RWPE1 (cell line): ENCODE measurements at regions not wholly inside any gene's neighbourhood (a gene's known extent, or its start where the extent isn't known, plus 50 kb on each side); places are given as distances from the start of the nearest gene placed in this dataset.

Experiments
- CTCF ChIA-PET: fragments of 350-600 bp; sonication (Branson Sonifier 250); formaldehyde crosslinking; extraction: SDS; loops from one replicate; lab custom pipeline; 2021; lab: Yijun Ruan, JAX
- POLR2A ChIA-PET: fragments of 400-600 bp; formaldehyde crosslinking; extraction: SDS; loops from one replicate; lab custom pipeline; 2020; ENCODE audit warnings: antibody characterized with exemption; ENCODE audit not compliant: low non-redundant PET; lab: Yijun Ruan, JAX
- DNase-seq: peaks from one replicate; pipeline ENCODE4 v3.0.0; 2012; ENCODE audit warnings: low spot score
- H3K27ac ChIP-seq: fragments of 450-650 bp; 2 replicates; pipeline ENCODE4 v1.5.1; 2017
- CTCF ChIP-seq: fragments of 450-650 bp; conservative IDR thresholded peaks from 2 replicates; pipeline ENCODE4 v1.5.1; 2017; ENCODE audit warnings: low read depth, mild to moderate bottlenecking

DNA sequence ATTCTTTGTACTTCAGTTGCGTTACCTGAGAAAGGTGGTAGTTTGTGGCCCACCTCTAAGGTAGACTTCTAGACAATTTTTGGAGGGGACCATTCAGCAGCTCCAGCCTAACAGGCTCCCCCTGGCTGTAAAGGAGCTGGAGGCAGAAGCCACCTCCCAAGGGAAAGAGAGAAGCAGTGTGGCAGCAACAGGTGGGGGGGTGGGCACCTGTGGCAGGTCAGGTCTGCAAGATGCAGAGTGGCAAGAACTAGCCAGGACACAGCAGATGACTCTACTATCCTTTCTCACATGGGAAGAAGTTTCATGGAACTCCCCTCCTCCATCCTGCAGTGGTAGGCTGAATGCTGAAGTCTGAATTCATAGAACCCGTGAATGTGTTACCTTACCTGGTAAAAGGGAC, 148.3 kb upstream of the DTNBP1 start:
- ChIA-PET CTCF (no interaction called here), POLR2A (no interaction called here)
- no peak overlapping the region for H3K27ac ChIP-seq
- no peak for DNase-seq
- TF ChIP-seq CTCF = no peak

DNA sequence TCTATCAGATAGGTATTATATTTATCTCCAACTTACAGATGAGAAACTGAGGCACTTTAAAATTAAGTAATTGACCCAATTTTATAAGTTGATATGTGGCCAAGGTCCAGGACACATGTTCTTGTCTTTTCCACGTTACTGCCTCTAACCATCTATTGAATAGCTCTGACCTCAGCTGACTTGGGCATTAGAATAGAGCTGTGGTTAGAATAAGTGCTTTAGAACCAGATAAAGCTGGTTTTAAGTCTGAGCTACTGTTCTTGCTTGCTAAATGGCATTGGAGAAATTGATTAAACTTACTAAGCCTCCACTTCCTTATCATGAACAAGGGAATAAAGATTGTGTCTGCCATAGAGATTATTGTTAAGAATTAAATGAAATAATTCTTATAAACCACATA, 147.8 kb upstream of the DTNBP1 start:
- TF ChIP-seq CTCF = no peak
- CTCF ChIA-PET = interaction anchor here (1.0 kb wide), 1 partner anchor 119 kb away, joined by 3 read pairs; no protein-coding TSS in a partner anchor
- POLR2A ChIA-PET = no interaction called here
- DNase-seq = no peak
- H3K27ac ChIP-seq = no peak overlapping the region

- POLR2A ChIA-PET = no interaction called here
- CTCF ChIA-PET = no interaction called here
- TF ChIP-seq CTCF = no peak
- H3K27ac ChIP-seq = no peak overlapping the region
- no peak for DNase-seq
These were observed 146.5 kb upstream of the DTNBP1 start for GRCh38 chr6:15809367-15809766.

DNA sequence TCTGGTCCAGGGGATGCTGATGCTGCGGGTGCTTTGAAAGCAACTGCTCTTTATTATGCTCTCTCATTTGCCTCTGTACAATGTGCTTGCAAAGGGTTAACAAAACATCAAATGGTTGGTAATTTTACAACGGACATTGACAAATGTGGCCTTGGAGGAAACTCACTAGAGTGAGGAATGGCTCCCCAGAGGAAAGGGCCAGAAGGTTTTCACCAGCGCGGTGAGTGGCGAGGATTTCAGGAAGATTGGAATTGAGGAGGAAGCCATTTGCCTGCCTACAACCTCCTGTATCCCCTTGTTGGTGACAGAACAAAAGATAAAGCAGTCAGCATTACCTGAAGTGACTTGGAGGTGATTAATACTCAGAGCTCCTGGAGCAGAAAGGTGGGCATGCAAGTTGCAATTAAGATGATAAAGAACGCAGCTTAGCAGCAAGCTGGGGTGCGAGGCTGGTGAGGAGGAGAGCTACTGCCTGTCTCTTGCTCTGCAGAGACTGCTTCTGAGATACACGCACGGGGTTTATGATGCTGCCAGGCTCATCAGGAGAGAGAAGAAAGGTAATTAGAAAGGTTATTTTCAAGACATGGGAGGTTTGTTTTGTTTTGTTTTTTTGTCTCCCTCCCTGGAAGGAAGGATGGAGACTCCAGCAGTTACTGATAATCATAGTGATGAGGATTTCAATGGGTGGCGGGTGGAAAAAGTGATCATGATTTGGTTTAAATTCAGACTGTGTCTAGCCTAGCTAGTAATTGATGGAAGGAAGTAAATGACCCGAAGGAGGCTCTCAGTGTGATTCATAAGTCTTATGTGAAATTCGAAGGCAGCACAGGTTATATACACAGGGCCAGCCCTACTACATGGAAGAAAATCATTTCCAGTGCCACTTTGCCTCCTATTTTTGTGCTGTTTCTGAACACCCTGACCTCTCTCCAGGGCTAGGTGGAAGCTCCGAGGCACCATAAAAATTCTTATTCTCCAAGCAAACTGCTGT, 141.6 kb upstream of the DTNBP1 start:
- POLR2A ChIA-PET = no interaction called here
- no peak for TF ChIP-seq CTCF
- DNase-seq = no peak
- CTCF ChIA-PET = interaction anchor here (1.0 kb wide), 1 partner anchor 113 kb away, joined by 5 read pairs; no protein-coding TSS in a partner anchor
- H3K27ac ChIP-seq = no peak overlapping the region

DNA sequence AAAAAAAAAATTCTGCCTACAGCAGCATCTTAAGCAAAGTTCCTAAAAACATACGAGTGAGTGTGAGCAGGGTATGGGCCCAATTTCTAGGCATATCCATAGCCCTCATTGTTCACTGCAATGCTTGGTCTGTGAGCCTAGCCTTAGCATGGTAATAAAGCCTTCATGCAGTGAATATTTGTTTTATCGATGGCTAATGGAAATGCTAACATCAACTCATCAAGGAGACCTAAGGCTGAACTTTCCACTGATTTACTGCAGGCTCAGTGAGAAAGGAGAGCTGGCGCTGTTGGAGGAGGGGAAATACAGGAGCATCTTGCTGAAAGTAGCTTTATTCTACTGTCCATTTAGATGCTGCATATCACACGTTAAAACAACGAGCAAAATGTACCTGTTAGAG, 139.6 kb upstream of the DTNBP1 start:
- ChIA-PET POLR2A (no interaction called here), CTCF (interaction anchor here (0.6 kb wide), 1 partner anchor 80 kb away, joined by 3 read pairs; no protein-coding TSS in a partner anchor)
- TF ChIP-seq CTCF = no peak
- no peak for DNase-seq
- no peak overlapping the region for H3K27ac ChIP-seq

- no peak for DNase-seq
- no peak for TF ChIP-seq CTCF
- ChIA-PET POLR2A (no interaction called here), CTCF (no interaction called here)
- no peak overlapping the region for H3K27ac ChIP-seq
These were observed 139.1 kb upstream of the DTNBP1 start for GRCh38 chr6:15801912-15802311.
